Smooth muscle cell (in vitro differentiated cells): ENCODE measurements at regions not wholly inside any gene's neighbourhood (a gene's known extent, or its start where the extent isn't known, plus 50 kb on each side); places are given as distances from the start of the nearest gene placed in this dataset.

Experiments used
- DNase-seq: peaks from one replicate; lab custom pipeline; 2025; ENCODE audit not compliant: unreplicated experiment; lab: John Stamatoyannopoulos, UW
- H2AFZ ChIP-seq: fragments of 200-600 bp; sonication (generic); 2 replicates; pipeline ENCODE4 v1.6.0; 2016; ENCODE audit warnings: antibody characterized with exemption, low read depth, mild to moderate bottlenecking
- H3F3A ChIP-seq: fragments of 200-600 bp; sonication (generic); 2 replicates; pipeline ENCODE4 v1.6.0; 2017; ENCODE audit warnings: antibody characterized with exemption, low read depth
- H3K27ac ChIP-seq: fragments of 200-600 bp; sonication (generic); 2 replicates; pipeline ENCODE4 v1.5.1; 2016; ENCODE audit warnings: low read depth, mild to moderate bottlenecking
- H3K27me3 ChIP-seq: fragments of 200-600 bp; sonication (generic); 2 replicates; pipeline ENCODE4 v1.6.1; 2016; ENCODE audit warnings: low read depth, mild to moderate bottlenecking
- H3K36me3 ChIP-seq: fragments of 200-600 bp; sonication (generic); 2 replicates; pipeline ENCODE4 v1.5.1; 2016; ENCODE audit warnings: low read depth
- H3K4me1 ChIP-seq: fragments of 200-600 bp; sonication (generic); 2 replicates; pipeline ENCODE4 v1.5.1; 2016; ENCODE audit warnings: low read depth
- H3K4me2 ChIP-seq: fragments of 200-600 bp; sonication (generic); 2 replicates; pipeline ENCODE4 v1.6.0; 2016; ENCODE audit warnings: mild to moderate bottlenecking
- H3K4me3 ChIP-seq: fragments of 200-600 bp; sonication (generic); 2 replicates; pipeline ENCODE4 v1.5.1; 2016; ENCODE audit warnings: mild to moderate bottlenecking
- H3K79me2 ChIP-seq: fragments of 200-600 bp; sonication (generic); 2 replicates; pipeline ENCODE4 v1.6.0; 2016; ENCODE audit warnings: low read depth, mild to moderate bottlenecking
- H3K9ac ChIP-seq: fragments of 200-600 bp; sonication (generic); 2 replicates; pipeline ENCODE4 v1.6.0; 2016; ENCODE audit warnings: low read depth
- H3K9me3 ChIP-seq: fragments of 200-600 bp; sonication (generic); replicated peaks from 2 replicates; pipeline ENCODE4 v1.5.1; 2016; ENCODE audit warnings: low read depth
- H4K20me1 ChIP-seq: fragments of 200-600 bp; sonication (generic); 2 replicates; pipeline ENCODE4 v1.6.0; 2016; ENCODE audit warnings: low read depth
- CTCF ChIP-seq: fragments of 200-600 bp; sonication (generic); IDR thresholded peaks from 2 replicates; pipeline ENCODE4 v1.5.1; 2017; ENCODE audit warnings: borderline replicate concordance, mild to moderate bottlenecking, antibody characterized with exemption; ENCODE audit not compliant: insufficient read depth, poor library complexity, severe bottlenecking
- WGBS: methylation state at CpG from one replicate; pipeline ENCODE4 v1.1.7; 2016; ENCODE audit warnings: low lambda C conversion rate; 5-methylcytosine and 5-hydroxymethylcytosine counted together

- no peak overlapping the region for H3K4me3 ChIP-seq
- no peak overlapping the region for H3K27ac ChIP-seq
- no peaks in the 10 kb centered on the region for H3F3A ChIP-seq
- peaks cover 9% of the 10 kb centered on the region for H3K27me3 ChIP-seq
- no peak overlapping the region for H3K4me2 ChIP-seq
- H3K9ac ChIP-seq = no peak overlapping the region
- 97% methylated on average over 1 of the region's 1 CpG for WGBS
- TF ChIP-seq CTCF = no peak
- no peaks in the 10 kb centered on the region for H3K9me3 ChIP-seq
- H3K79me2 ChIP-seq = no peaks in the 10 kb centered on the region
- H3K36me3 ChIP-seq = no peaks in the 10 kb centered on the region
- DNase-seq = no peak
- no peaks in the 10 kb centered on the region for H4K20me1 ChIP-seq
- no peak overlapping the region for H2AFZ ChIP-seq
- H3K4me1 ChIP-seq = peaks cover 15% of the 10 kb centered on the region
Observed at GRCh38 chr16:17749706-17750105, 278.9 kb upstream of the XYLT1 start.

GRCh38 chr16:17748044-17748719 is 277.4 kb upstream of the XYLT1 start:
- no peak for TF ChIP-seq CTCF
- Histone ChIP-seq H3F3A (no peaks in the 10 kb centered on the region), H3K4me3 (no peak overlapping the region), H3K9me3 (no peaks in the 10 kb centered on the region), H3K36me3 (no peaks in the 10 kb centered on the region), H3K79me2 (no peaks in the 10 kb centered on the region), H3K27me3 (peaks cover 10% of the 10 kb centered on the region), H3K27ac (no peak overlapping the region), H3K9ac (no peak overlapping the region), H3K4me2 (no peak overlapping the region), H3K4me1 (peaks cover 24% of the 10 kb centered on the region), H4K20me1 (no peaks in the 10 kb centered on the region), H2AFZ (no peak overlapping the region)
- 55% methylated on average over 11 of the region's 11 CpGs for WGBS
- DNase-seq = no peak

- no peak for TF ChIP-seq CTCF
- no peak overlapping the region for H3K27ac ChIP-seq
- no peaks in the 10 kb centered on the region for H3K79me2 ChIP-seq
- H3K4me1 ChIP-seq = peaks cover 24% of the 10 kb centered on the region
- no peak overlapping the region for H3K9ac ChIP-seq
- no peaks in the 10 kb centered on the region for H4K20me1 ChIP-seq
- peaks cover 14% of the 10 kb centered on the region for H3K27me3 ChIP-seq
- DNase-seq = no peak
- H3F3A ChIP-seq = no peaks in the 10 kb centered on the region
- H3K36me3 ChIP-seq = no peaks in the 10 kb centered on the region
- WGBS = 80% methylated on average over 3 of the region's 5 CpGs
- H2AFZ ChIP-seq = no peak overlapping the region
- no peak overlapping the region for H3K4me3 ChIP-seq
- H3K4me2 ChIP-seq = no peak overlapping the region
- no peaks in the 10 kb centered on the region for H3K9me3 ChIP-seq
Observed at GRCh38 chr16:17747081-17747756, 276.5 kb upstream of the XYLT1 start.
